NCI-H2196 treated with DMSO at 0.1 percent for 48 hours (cell line): ENCODE measurements at regions not wholly inside any gene's neighbourhood (a gene's known extent, or its start where the extent isn't known, plus 50 kb on each side); places are given as distances from the start of the nearest gene placed in this dataset.
"Not testable (repeated sequence)": the region's sequence is repeated elsewhere in the genome, so short reads cannot be mapped to it uniquely, and the experiment has no call there.

Experiments
- DNase-seq: peaks from one replicate; lab custom pipeline; 2025; ENCODE audit not compliant: unreplicated experiment; lab: John Stamatoyannopoulos, UW

- DNase-seq: no peak
Observed at GRCh38 chr1:182229921-182230491, 161.6 kb downstream of the GLUL start.

DNA sequence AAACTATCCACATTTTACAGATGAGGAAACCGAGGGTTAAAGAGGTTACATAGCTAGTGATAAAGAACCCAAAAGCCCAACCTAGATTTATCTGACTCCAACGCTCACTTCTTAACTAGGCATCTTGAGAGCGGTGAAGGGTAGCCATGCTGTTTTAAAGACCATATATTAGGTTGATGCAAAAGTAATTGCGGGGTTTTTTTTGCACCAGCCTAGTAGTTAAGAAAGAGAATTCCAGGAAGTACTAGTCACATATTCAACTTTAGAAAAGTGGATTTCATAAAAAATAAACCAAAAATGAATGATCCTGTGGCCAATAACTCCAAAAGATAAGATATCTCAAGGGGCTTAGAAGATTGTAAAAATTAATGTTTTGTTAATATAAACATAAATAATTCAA is 162.1 kb downstream of the GLUL start:
- DNase-seq: no peak

DNA sequence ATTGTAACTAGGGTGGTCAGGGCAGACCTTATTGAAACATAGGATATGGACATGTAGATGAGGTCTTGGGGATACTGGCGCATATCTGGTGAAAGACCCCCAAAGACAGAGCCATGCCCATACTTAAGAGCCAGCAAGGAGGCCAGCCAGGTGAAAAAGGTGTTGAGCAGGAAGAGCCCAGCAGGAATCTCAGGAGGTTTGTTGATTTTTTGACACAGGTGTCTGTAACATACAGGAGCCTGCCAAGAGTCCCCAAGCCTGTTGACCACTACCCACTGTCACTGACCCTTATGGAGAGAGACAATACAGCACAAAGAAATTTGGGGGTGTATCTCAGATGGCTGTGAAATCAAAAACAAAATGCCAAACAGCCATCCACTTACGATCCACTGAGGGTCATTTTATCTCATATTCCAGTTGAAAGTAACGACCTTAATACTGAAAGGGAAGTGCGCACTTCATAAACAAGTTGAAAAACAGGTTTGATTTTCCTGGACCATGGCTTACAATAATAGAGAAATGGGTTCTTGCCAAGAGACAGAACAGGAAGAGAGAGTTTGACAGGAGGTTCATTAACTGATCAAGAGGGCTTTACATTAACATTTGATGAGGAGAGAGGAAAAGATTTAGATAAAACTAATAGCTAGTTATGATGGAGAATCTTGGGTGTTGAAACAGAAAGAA is 163.6 kb downstream of the GLUL start:
- no peak for DNase-seq

DNA sequence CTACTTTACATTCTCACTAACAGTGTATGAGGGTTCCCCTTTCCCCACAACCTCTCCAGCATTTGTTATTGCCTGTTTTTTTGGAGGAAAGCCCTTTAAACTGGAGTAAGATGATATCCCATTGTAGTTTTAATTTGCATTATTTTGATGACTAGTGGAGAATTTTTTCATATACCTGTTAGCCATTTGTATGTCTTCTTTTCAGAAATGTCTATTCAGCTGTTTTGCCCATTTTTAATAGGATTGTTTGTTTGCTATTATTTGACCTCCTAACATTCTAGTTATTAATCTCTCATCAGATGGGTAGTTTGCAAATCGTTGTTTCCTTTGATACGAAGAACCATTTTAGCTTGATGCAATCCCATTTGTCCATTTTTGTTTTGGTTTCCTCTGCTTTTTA is 165.0 kb downstream of the GLUL start:
- no peak for DNase-seq

DNA sequence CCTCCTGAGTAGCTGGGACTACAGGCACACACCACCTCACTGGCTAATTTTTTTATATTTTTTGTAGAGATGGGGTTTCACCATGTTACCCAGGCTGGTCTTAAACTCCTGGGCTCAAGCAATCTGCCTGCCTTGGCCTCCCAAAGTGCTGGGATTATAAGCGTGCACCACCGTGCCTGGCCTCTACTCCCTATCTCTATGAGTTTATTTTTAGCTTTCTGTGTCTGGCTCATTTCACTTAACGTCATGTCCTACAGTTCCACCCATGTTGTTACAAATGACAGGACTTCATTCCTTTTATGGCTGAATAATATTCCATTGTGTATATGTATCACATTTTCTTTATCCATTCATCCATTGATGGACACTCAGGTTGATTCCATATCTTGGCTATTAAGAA is 164.2 kb upstream of the ZNF648 start:
- not testable (repeated sequence) for DNase-seq

- not testable (repeated sequence) for DNase-seq
Observed at GRCh38 chr1:182221990-182222389, 160.5 kb upstream of the ZNF648 start.

DNA sequence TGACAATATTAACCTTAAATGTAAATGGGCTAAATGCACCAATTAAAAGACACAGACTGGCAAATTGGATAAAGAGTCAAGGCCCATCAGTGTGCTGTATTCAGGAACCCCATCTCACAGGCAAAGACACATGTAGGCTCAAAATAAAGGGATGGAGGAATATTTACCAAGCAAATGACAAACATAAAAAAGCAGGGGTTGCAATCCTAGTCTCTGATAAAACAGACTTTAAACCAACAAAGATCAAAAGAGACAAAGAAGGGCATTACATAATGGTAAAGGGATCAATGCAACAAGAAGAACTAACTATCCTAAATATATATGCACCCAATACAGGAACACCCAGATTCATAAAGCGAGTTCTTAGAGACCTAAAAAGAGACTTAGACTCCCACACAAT is 159.9 kb upstream of the ZNF648 start:
- not testable (repeated sequence) for DNase-seq

DNA sequence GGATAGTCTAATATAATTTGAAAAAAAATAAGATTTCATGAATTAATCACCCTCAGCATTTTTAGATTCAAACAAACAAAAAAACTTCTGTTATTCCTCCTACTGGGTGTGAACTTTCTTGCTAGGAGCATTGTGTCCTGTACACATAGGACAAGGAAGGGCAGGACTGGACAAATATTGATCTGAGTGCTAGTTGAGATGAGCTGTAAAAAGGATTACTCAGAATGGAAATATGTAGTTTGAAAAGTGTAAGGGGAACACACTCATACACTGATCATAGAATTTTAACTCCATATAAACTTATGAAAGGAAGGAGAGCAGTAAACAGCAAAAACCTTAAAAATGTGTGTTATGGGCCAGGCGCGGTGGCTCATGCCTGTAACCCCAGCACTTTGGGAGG is 156.5 kb upstream of the ZNF648 start:
- DNase-seq: no peak

DNA sequence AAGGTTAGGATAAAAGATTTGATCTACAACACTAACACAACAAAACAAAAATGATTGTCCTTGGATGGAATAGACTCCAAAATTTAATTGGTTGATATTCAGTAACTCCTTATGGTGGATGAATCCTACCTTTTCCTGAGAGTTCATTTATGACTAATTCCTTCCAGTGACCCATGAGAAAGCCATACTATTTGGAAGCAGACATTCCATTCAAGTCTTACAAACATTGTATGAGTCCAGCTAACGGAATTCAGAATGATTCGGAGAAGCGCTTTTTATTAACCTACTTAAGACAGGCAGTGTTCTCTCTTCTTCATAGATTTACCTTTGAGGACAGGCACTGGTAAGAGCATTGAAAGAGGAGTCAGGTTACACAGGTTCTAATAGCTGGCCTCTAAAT is 155.6 kb upstream of the ZNF648 start:
- DNase-seq: no peak

DNA sequence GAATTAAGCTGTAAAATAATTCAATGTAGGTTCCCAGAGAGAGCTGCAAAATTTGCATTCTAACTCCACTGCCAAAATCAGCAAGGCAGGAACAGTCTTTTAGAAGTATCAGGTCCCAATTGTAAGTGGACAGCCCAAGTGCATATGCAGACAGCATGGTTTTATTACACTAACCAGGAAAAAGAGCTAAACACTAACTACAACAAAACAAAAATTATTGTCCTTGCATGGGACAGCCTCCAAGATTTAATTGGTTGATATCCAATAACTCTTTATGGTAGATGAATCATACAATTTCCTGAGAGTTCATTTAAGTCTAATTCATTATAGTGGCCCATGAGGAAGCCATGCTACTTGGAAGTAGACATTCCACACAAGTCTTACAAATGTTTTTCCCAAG is 154.3 kb upstream of the ZNF648 start:
- DNase-seq: no peak

DNA sequence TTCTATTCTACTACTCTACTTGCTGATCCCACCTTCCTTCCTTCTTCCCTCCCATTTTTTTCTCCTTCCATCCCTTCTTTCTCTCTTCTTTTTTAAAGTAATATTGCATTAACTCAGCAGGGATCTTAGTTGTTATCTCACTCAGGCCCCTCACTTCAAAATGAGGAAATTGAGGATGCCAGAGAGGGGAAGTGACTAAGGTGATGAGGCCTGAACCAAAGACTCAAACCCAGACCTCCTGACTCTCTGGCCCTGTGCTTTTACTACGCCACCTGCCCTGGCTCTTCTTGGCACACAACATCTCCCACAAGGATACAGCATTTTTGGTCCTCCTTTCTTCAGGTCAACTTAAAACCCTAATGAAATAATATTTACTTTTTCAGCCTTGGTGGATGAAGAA is 151.7 kb upstream of the ZNF648 start:
- no peak for DNase-seq

DNA sequence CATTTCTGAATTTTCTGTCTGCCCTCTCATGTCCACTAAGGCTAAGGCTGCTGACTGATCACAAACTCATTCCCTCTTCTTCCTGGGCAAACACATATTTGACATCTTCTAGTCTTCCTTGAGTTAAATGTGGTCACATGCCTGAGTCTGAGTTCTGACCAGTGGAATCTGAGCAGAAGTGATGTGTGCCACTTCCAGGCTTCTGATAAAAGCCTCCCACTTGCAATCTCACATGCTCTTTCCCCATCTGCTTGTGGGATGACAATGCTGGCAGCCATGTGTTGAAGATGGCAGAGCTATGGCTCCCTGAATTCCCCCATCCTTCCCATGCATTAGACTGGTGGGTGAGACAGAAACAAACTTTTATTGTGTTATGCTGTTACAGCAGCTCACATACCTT is 149.9 kb upstream of the ZNF648 start:
- no peak for DNase-seq

DNA sequence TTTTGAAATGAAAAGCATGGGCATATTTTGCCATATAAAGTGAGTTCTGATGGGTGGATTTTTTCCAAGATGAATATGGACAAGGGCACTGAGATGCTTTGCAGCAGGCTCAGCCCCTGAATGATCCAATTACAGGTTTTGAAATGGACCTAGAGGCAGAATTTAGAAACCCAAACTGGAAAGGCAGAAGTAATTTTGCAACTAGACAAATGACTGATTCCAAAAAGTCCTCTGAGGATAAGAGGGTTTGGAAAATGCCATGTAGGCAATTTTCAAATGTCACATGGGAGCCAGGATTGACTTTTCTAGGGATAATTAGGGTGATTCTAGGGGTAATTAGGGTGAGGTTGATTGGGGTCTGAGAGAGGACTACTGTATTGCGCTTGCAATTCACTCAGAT is 148.9 kb upstream of the ZNF648 start:
- no peak for DNase-seq

GRCh38 chr1:182207300-182207699 is 145.8 kb upstream of the ZNF648 start:
- no peak for DNase-seq

DNA sequence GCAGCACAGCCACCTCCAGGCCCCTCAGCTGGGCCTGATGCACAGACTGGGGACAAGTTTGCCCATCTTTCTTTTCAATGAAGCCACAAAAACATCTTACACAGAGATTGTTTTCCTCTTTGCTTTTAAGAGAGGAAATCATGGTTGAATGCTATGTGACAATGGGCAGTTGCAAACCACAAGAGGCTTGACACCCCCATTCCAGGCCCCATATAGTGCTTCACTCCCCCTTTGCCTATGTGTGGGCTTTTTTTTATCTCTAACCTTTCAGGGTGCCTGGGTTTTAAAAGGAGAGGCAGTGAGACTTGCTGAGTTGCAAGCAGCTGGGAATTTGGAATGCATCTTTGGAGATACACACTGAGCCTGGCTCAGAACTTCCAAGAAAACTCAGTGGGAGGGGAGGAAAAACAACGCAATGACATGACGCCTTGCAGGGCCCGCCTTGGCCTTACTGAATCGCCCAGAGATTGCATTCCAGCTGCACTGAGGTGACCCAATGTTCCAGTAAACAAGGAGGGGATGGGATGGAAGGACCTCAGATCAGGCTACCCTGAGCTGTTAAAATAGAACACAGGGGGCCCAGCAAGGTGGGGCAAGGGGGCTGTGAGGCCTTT is 145.2 kb upstream of the ZNF648 start:
- DNase-seq: no peak

DNA sequence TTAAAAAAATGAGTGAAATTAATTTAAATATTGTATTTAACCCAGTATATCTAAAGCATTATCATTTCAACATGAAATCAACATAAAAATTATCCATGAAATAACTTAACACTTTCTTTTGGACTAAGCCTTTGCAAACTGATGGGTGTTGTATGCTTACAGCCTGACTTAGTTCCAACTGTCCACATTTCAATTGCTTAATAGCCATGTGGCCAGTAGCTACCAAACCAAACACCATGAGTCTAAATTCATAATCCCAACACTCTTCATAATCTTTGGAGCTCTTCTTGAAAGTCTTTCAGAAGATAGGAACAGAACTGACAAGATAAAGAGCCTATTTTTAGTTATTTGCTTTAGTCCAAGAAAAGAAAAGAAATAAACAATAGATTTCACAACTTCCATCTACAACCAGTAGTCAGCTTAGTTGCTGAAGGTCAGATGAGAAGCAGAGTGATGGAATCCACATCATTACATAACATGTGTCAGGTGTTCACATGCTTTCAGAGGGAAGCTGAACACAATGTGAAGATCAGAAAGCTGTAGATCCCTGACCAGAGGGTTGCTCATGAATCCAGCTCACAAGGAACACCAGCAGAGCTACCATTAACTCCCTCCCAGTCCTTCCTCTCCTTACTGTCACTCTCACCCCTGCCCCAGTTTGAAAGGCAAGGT is 144.0 kb upstream of the ZNF648 start:
- no peak for DNase-seq

GRCh38 chr1:182203191-182203875 is 141.8 kb upstream of the ZNF648 start:
- no peak for DNase-seq

- not testable (repeated sequence) for DNase-seq
Observed at GRCh38 chr1:182201490-182201889, 140.0 kb upstream of the ZNF648 start.

GRCh38 chr1:182200025-182200812 is 138.7 kb upstream of the ZNF648 start:
- no peak for DNase-seq

- no peak for DNase-seq
Observed at GRCh38 chr1:182198006-182198605, 136.6 kb upstream of the ZNF648 start.
